ENCODE measurements at regions not wholly inside any gene's neighbourhood (a gene's known extent, or its start where the extent isn't known, plus 50 kb on each side); places are given as distances from the start of the nearest gene placed in this dataset.

DNA sequence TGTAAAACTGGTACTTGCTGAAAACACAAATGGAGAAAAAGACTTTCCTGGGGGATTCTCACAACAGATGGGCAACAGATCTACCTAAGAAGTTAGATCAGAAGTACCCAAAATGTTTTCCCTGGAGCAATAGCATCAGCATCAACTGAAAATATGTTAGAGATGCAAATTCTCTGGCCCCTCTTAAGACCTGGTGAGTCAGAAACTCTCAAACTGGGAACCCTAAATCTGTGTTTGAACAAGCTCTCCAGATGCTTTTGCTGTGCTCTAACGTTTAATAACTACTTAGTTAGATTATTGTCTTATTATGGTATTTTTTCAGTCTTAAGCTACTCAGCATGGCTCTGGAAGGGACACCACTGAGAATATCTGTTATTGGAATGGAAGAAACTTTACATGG, 55.2 kb upstream of the TRPC3 start:
- no peak for DNase-seq (ENCODE audit: low read depth in 1 of 2, low spot score in 1 of 2)
- WGBS (ENCODE audit: missing lambda C conversion rate) = 8% methylated on average over 1 of the region's 1 CpG
- H3K27ac ChIP-seq = no peak overlapping the region
- no peak for FAIRE-seq
- TF ChIP-seq KDM1A (IDR thresholded peaks at IDR 0.05; ENCODE audit: low read depth) (no peak), POLR2AphosphoS2 (conservative IDR thresholded peaks at IDR 0.05; ENCODE audit: low read length) (no peak), MYC (IDR thresholded peaks at IDR 0.05; ENCODE audit: borderline replicate concordance, low read length) (no peak), ZFP36 (IDR thresholded peaks at IDR 0.05; ENCODE audit: borderline replicate concordance, partially characterized antibody) (no peak), ZC3H11A (IDR thresholded peaks at IDR 0.05) (no peak)
- ChIA-PET POLR2A (no interaction called here), CTCF (no interaction called here)
- no peak overlapping the region for H3K4me2 ChIP-seq
- no peaks in the 10 kb centered on the region for H3K9me3 ChIP-seq
- no peaks in the 10 kb centered on the region for H3K4me1 ChIP-seq
- no peak overlapping the region for H3K4me3 ChIP-seq
- ATAC-seq = no peak

DNA sequence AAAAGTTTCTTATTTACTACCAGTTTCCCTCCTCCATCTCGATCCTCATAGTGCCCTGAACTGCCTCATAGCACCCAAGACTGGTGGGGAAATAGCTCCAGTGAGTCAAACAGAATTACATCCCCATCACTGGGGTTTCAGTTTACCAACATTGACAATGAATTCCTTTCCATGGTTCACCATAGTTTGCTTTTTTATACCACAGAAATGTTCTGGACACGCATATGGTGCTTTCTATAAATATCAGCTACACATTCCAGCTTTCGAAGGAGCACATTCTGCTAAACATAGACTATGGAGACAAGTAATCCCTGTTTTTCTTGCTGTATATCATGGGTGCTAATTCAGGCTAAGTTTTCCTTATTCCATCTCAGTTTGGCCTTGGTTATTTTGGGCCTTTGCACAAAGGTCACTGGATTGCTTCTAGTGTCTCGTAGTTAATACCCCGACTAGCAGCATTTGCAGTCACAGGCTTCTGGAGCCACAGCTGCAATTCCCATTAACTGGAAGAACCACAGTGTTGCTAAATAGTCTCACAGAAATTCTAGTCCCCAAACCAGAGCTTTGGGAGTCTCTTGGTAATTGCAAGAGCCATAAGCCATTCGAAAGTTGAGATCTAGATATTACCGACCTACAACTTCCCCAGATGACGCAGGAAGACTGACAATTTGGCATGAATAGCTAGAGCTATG, 53.4 kb upstream of the TRPC3 start:
- FAIRE-seq = no peak
- Histone ChIP-seq H3K4me3 (no peak overlapping the region), H3K4me1 (no peaks in the 10 kb centered on the region), H3K27ac (no peak overlapping the region), H3K4me2 (no peak overlapping the region), H3K9me3 (no peaks in the 10 kb centered on the region)
- WGBS (ENCODE audit: missing lambda C conversion rate) = 73% methylated on average over 8 of the region's 8 CpGs
- no peak for DNase-seq (ENCODE audit: low read depth in 1 of 2, low spot score in 1 of 2)
- CTCF ChIA-PET = interaction anchor here (1.8 kb wide), 1 partner anchor 105 kb away, joined by 9 read pairs; no protein-coding TSS in a partner anchor
- TF ChIP-seq ZSCAN20 (CRISPR knock-in tag; IDR thresholded peaks at IDR 0.05) (no peak), NPAS2 (CRISPR knock-in tag; IDR thresholded peaks at IDR 0.05; ENCODE audit: borderline replicate concordance) (no peak), ESRRA (IDR thresholded peaks at IDR 0.05; ENCODE audit: borderline replicate concordance, low read length) (no peak), EP300 (IDR thresholded peaks at IDR 0.05) (no peak), HES2 (IDR thresholded peaks at IDR 0.05) (no peak), RFX5 (IDR thresholded peaks at IDR 0.05) (no peak)
- no peak for ATAC-seq
- POLR2A ChIA-PET = no interaction called here

DNA sequence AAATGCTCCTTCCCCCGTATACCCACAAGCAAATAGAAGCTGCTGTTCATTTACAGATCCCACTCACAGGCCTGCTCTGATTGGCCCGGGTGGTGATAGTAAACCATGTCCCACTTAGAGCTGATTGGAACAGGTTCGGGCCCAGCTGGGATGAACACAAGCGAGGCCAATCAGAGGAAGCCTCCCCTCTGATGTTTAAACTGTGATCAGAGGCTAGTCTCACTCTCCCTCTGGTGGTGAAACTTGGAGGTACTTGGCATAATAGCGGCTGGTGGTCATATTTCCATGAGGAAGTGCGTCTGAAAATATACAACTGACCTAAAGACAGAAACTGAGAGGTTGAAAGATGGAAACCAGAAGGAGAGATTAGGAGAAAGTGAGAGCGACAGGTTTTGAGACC, 51.5 kb upstream of the TRPC3 start:
- Histone ChIP-seq H3K27ac (no peak overlapping the region), H3K9me3 (no peaks in the 10 kb centered on the region), H3K4me2 (no peak overlapping the region), H3K4me1 (no peaks in the 10 kb centered on the region), H3K4me3 (no peak overlapping the region)
- WGBS (ENCODE audit: missing lambda C conversion rate) = 39% methylated on average over 7 of the region's 7 CpGs
- ChIA-PET CTCF (interaction anchor here (0.8 to 1.3 kb wide), 2 partner anchors 103 to 870 kb away, joined by 3 to 10 read pairs; no protein-coding TSS in a partner anchor), POLR2A (no interaction called here)
- FAIRE-seq = no peak
- DNase-seq (ENCODE audit: low read depth in 1 of 2, low spot score in 1 of 2) = peak; percentile 28 to 65
- peak; percentile 20; the same call in 1 of the 3 replicates for TF ChIP-seq SMC3 (IDR thresholded peaks at IDR 0.05)
- peak in 1 of 2 experiments; percentile 45; a peak in 2 of 5 replicates for TF ChIP-seq RAD21 (conservative IDR thresholded peaks at IDR 0.05 in 1 of 2, IDR thresholded peaks at IDR 0.05 in 1 of 2)
- TF ChIP-seq BHLHE40 (IDR thresholded peaks at IDR 0.05; ENCODE audit: low read depth, low read length) = no peak
- peak; percentile 22; the same call in 1 of the 3 replicates for TF ChIP-seq CTCF (IDR thresholded peaks at IDR 0.05)
- no peak for TF ChIP-seq FOSB (CRISPR knock-in tag; IDR thresholded peaks at IDR 0.05)
- TF ChIP-seq ZSCAN20 (CRISPR knock-in tag; IDR thresholded peaks at IDR 0.05) = no peak
- TF ChIP-seq PHF8 (IDR thresholded peaks at IDR 0.05; ENCODE audit: borderline replicate concordance, low read depth) = no peak
- no peak for TF ChIP-seq TP53 (CRISPR knock-in tag; IDR thresholded peaks at IDR 0.05)
- no peak for TF ChIP-seq EP300 (IDR thresholded peaks at IDR 0.05)
- no peak for TF ChIP-seq ELK1 (IDR thresholded peaks at IDR 0.05; ENCODE audit: low read depth, low read length)
- TF ChIP-seq NPAS2 (CRISPR knock-in tag; IDR thresholded peaks at IDR 0.05; ENCODE audit: borderline replicate concordance) = no peak
- TF ChIP-seq HOXB13 (CRISPR knock-in tag; IDR thresholded peaks at IDR 0.05; ENCODE audit: low read depth) = no peak
- no peak for TF ChIP-seq ZNF302 (CRISPR knock-in tag; IDR thresholded peaks at IDR 0.05)
- no peak for TF ChIP-seq POLR2A (IDR thresholded peaks at IDR 0.05; ENCODE audit: low read length)
- TF ChIP-seq POLR2AphosphoS2 (conservative IDR thresholded peaks at IDR 0.05; ENCODE audit: low read length) = no peak
- peak; percentile 68 to 97 for ATAC-seq
